CD4-positive, alpha-beta T cell (primary cell): ENCODE measurements at regions not wholly inside any gene's neighbourhood (a gene's known extent, or its start where the extent isn't known, plus 50 kb on each side); places are given as distances from the start of the nearest gene placed in this dataset.

Experiments
- ATAC-seq: fragments of 200-7000 bp; cut with Tn5 transposase; one replicate; pipeline ENCODE4 v1.10.0; 2022; ENCODE audit warnings: mild to moderate bottlenecking; ENCODE audit not compliant: poor library complexity
- CTCF ChIA-PET: fragments of 350-600 bp; sonication (Branson Sonifier 250); formaldehyde crosslinking; loops from one replicate; lab custom pipeline; 2021; ENCODE audit warnings: antibody characterized with exemption, inconsistent platforms; lab: Charles Lee
- POLR2A ChIA-PET: fragments of 350-600 bp; sonication (Branson Sonifier 250); formaldehyde crosslinking; loops from one replicate; lab custom pipeline; 2021; ENCODE audit warnings: antibody characterized with exemption, inconsistent platforms; lab: Charles Lee
- DNase-seq, 14 experiments: peaks; one replicate each; pipeline ENCODE4 v3.0.0-alpha.2; 2013 to 2020; ENCODE audit warnings: mixed read lengths in 2 of 14
- H3K27ac ChIP-seq, 2 donors: one replicate each; pipeline versions ENCODE4 v1.5.1 to v1.7.0; 2013; ENCODE audit warnings: low read length in 2 of 2, low read depth in 1 of 2, mild to moderate bottlenecking in 1 of 2
- H3K27me3 ChIP-seq, 2 experiments: 1 replicate in 1 of 2; 2 replicates in 1 of 2; pipeline versions ENCODE4 v1.6.1 to v1.7.0; 2013; ENCODE audit warnings: low read length in 2 of 2, control low read depth in 1 of 2, mild to moderate bottlenecking in 1 of 2, moderate library complexity in 1 of 2; ENCODE audit not compliant: insufficient read depth in 2 of 2, control insufficient read depth in 1 of 2
- H3K36me3 ChIP-seq: one replicate; pipeline ENCODE4 v1.6.1; 2013; ENCODE audit warnings: low read length, control low read depth; ENCODE audit not compliant: insufficient read depth
- H3K4me1 ChIP-seq: one replicate; pipeline ENCODE4 v1.6.1; 2013; ENCODE audit warnings: low read length, control low read depth; ENCODE audit not compliant: insufficient read depth
- H3K4me3 ChIP-seq: one replicate; pipeline ENCODE4 v1.5.1; 2013; ENCODE audit warnings: mild to moderate bottlenecking, low read length, moderate library complexity
- H3K9me3 ChIP-seq, 2 experiments: 1 replicate in 1 of 2; 2 replicates in 1 of 2; pipeline versions ENCODE4 v1.6.1 to v1.7.0; 2013; ENCODE audit warnings: low read length in 2 of 2, mild to moderate bottlenecking in 2 of 2, control low read depth in 1 of 2, moderate library complexity in 1 of 2; ENCODE audit not compliant: control insufficient read depth in 1 of 2, insufficient read depth in 1 of 2
- H3K27ac Mint-ChIP-seq: one replicate; pipeline ENCODE4 v1.8.0; 2020; ENCODE audit warnings: mixed read lengths
- H3K27me3 Mint-ChIP-seq: one replicate; pipeline ENCODE4 v1.8.0; 2021; ENCODE audit warnings: mixed read lengths
- H3K36me3 Mint-ChIP-seq: one replicate; pipeline ENCODE4 v1.8.0; 2021; ENCODE audit warnings: low read depth, mixed read lengths
- H3K4me1 Mint-ChIP-seq: one replicate; pipeline ENCODE4 v1.8.0; 2021; ENCODE audit warnings: low read depth, mixed read lengths
- H3K4me3 Mint-ChIP-seq: one replicate; pipeline ENCODE4 v1.8.0; 2020; ENCODE audit warnings: mild to moderate bottlenecking, mixed read lengths
- H3K9me3 Mint-ChIP-seq: one replicate; pipeline ENCODE4 v1.8.0; 2020; ENCODE audit warnings: mixed read lengths
- CTCF ChIP-seq: fragments of 200-600 bp; IDR thresholded peaks from one replicate; pipeline ENCODE4 v1.8.0; 2022; ENCODE audit warnings: antibody characterized with exemption, mild to moderate bottlenecking
- intact Hi-C, 2 experiments: fragments of 100-400 bp; cut with DNase I in 1 of 2; cut with micrococcal nuclease in 1 of 2; formaldehyde crosslinking; loops; one replicate each; pipeline versions ENCODE4 v1.15.1 to v1.9.0; 2023 to 2025; cut with DNase I, micrococcal nuclease

- no peak for ATAC-seq
- Mint-ChIP-seq H3K4me1 (no peaks in the 10 kb centered on the region), H3K27me3 (peaks cover 10% of the 10 kb centered on the region), H3K9me3 (no peaks in the 10 kb centered on the region), H3K36me3 (no peaks in the 10 kb centered on the region), H3K27ac (no peak overlapping the region), H3K4me3 (no peak overlapping the region)
- Histone ChIP-seq H3K27ac (no peak overlapping the region), H3K4me3 (no peak overlapping the region), H3K27me3 (peaks cover 0 to 2% of the 10 kb centered on the region in 2 experiments), H3K9me3 (peaks cover 0 to 14% of the 10 kb centered on the region in 2 experiments), H3K36me3 (no peaks in the 10 kb centered on the region), H3K4me1 (no peaks in the 10 kb centered on the region)
- ChIA-PET CTCF (no interaction called here), POLR2A (no interaction called here)
- TF ChIP-seq CTCF = no peak
- intact Hi-C loops = no loop called here
- no peak for DNase-seq
These were observed 221.7 kb upstream of the ECI2 start for GRCh38 chr6:4356899-4357659.

DNA sequence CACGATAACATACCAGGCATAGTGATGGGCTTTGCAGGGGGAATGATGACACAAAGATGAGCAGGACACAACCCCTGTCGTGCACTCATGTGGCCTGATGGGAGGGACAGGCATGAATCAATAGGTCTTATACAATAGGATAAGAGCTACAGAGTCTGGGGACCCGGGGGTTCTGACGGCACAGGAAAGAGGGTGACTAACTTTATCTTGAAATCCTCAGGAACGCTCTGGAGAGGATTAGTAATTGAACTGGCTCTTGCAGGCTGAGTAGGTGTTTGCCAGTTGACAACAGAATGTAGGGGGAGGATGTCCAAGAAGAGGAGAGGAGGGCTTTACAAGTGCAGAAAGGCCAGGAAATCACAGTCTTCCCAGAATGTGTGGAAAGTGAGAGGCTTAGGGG lies 219.9 kb upstream of the ECI2 start:
- ChIA-PET POLR2A (no interaction called here), CTCF (no interaction called here)
- no peak overlapping the region for H3K27ac ChIP-seq
- intact Hi-C loops = no loop called here
- TF ChIP-seq CTCF = no peak
- H3K36me3 Mint-ChIP-seq = no peaks in the 10 kb centered on the region
- H3K4me3 ChIP-seq = no peak overlapping the region
- H3K4me1 Mint-ChIP-seq = no peaks in the 10 kb centered on the region
- H3K4me3 Mint-ChIP-seq = no peak overlapping the region
- H3K36me3 ChIP-seq = no peaks in the 10 kb centered on the region
- H3K27me3 Mint-ChIP-seq = peaks cover 12% of the 10 kb centered on the region
- ATAC-seq (no peak), DNase-seq (no peak)
- H3K27ac Mint-ChIP-seq = no peak overlapping the region
- no peaks in the 10 kb centered on the region for H3K4me1 ChIP-seq
- H3K9me3 Mint-ChIP-seq = no peaks in the 10 kb centered on the region
- H3K27me3 ChIP-seq = peaks cover 0 to 2% of the 10 kb centered on the region in 2 experiments
- H3K9me3 ChIP-seq = peaks cover 0 to 19% of the 10 kb centered on the region in 2 experiments

DNA sequence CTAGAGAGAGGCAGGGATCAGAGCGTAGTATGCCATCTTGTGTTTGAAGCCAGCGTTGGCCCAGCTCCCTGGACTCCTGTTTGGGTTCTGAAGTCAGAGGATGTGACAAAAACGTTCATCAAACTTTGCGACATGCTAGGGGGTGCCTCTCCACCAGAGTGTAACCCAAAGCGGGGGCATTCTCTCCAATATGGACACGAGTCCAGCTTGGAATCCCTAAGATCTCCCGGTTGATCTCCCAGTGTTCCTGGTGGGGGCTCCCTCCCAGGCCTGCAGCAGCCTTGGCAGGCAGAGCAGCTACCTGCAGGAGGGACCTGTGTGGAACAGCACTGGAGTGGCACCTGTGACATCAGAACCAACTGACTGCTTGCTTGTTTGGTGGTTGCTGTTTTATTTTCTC lies 218.8 kb upstream of the ECI2 start:
- Histone ChIP-seq H3K9me3 (peaks cover 0 to 23% of the 10 kb centered on the region in 2 experiments), H3K27ac (no peak overlapping the region), H3K27me3 (peaks cover 0 to 2% of the 10 kb centered on the region in 2 experiments), H3K4me1 (no peaks in the 10 kb centered on the region), H3K36me3 (no peaks in the 10 kb centered on the region), H3K4me3 (no peak overlapping the region)
- Mint-ChIP-seq H3K27me3 (peaks cover 12% of the 10 kb centered on the region), H3K4me1 (no peaks in the 10 kb centered on the region), H3K27ac (no peak overlapping the region), H3K9me3 (no peaks in the 10 kb centered on the region), H3K36me3 (no peaks in the 10 kb centered on the region), H3K4me3 (no peak overlapping the region)
- ATAC-seq (no peak), DNase-seq (no peak)
- intact Hi-C loops = no loop called here
- CTCF ChIA-PET = no interaction called here
- POLR2A ChIA-PET = no interaction called here
- TF ChIP-seq CTCF = no peak
